Esophagus muscularis mucosa (tissue), 4 donors: ENCODE measurements at regions not wholly inside any gene's neighbourhood (a gene's known extent, or its start where the extent isn't known, plus 50 kb on each side); places are given as distances from the start of the nearest gene placed in this dataset.

Source experiments
- DNase-seq: peaks from one replicate; pipeline ENCODE4 v3.0.0-alpha.2; 2017; ENCODE audit errors: extremely low spot score
- H3K27ac ChIP-seq, 4 donors: fragments of 200-600 bp; sonication (generic); replicated peaks in 1 of 4; 1 replicate in 3 of 4; 2 replicates in 1 of 4; pipeline ENCODE4 v1.5.1; 2016 to 2019; ENCODE audit warnings: mild to moderate bottlenecking in 1 of 4
- H3K27me3 ChIP-seq, 4 donors: fragments of 200-600 bp; sonication (generic); one replicate each; pipeline versions ENCODE4 v1.5.1 to v1.6.0; 2016 to 2019
- H3K36me3 ChIP-seq, 4 donors: fragments of 200-600 bp; sonication (generic); one replicate each; pipeline ENCODE4 v1.5.1; 2016 to 2019
- H3K4me1 ChIP-seq, 4 donors: fragments of 200-600 bp; sonication (generic); one replicate each; pipeline ENCODE4 v1.5.1; 2016 to 2019
- H3K4me3 ChIP-seq, 4 donors: fragments of 200-600 bp; sonication (generic); 1 replicate in 2 of 4; 2 replicates in 2 of 4; pipeline ENCODE4 v1.5.1; 2016 to 2019; ENCODE audit warnings: mild to moderate bottlenecking in 4 of 4, moderate library complexity in 1 of 4
- H3K9me3 ChIP-seq, 4 donors: fragments of 200-600 bp; sonication (generic); 1 replicate in 3 of 4; 2 replicates in 1 of 4; pipeline ENCODE4 v1.5.1; 2016 to 2019
- EP300 ChIP-seq: sonication (generic); formaldehyde crosslinking; IDR thresholded peaks from one replicate; pipeline ENCODE4 v1.6.1; 2017; ENCODE audit warnings: antibody characterized with exemption
- POLR2A ChIP-seq: fragments of 450-650 bp; IDR thresholded peaks from one replicate; pipeline ENCODE4 v1.6.1; 2017; ENCODE audit warnings: antibody characterized with exemption, moderate library complexity, mild to moderate bottlenecking, low read depth
- POLR2AphosphoS5 ChIP-seq, 2 donors: sonication (generic); formaldehyde crosslinking; IDR thresholded peaks; one replicate each; pipeline ENCODE4 v1.6.1; 2017; ENCODE audit warnings: antibody characterized with exemption in 2 of 2
- WGBS: methylation state at CpG from one replicate; pipeline ENCODE4 v1.1.5; 2018; 5-methylcytosine and 5-hydroxymethylcytosine counted together
- intact Hi-C: fragments of 100-400 bp; cut with DNase I; formaldehyde crosslinking; loops from one replicate; pipeline ENCODE4 v1.15.1; 2023
- TF ChIP-seq, protein P1 (sequence below), 3 experiments: fragments of 200-600 bp in 2 of 3; fragments of 450-650 bp in 1 of 3; sonication (generic) in 2 of 3; IDR thresholded peaks; one replicate each; pipeline ENCODE4 v1.5.1; 2017 to 2019; ENCODE audit warnings: antibody characterized with exemption in 3 of 3, mild to moderate bottlenecking in 2 of 3, moderate library complexity in 1 of 3

- H3K9me3 ChIP-seq: no peaks in the 10 kb centered on the region
- no peaks in the 10 kb centered on the region for H3K27me3 ChIP-seq
- no peak overlapping the region for H3K4me3 ChIP-seq
- no peak for TF ChIP-seq POLR2AphosphoS5 (IDR thresholded peaks at IDR 0.05)
- TF ChIP-seq, protein P1, sequence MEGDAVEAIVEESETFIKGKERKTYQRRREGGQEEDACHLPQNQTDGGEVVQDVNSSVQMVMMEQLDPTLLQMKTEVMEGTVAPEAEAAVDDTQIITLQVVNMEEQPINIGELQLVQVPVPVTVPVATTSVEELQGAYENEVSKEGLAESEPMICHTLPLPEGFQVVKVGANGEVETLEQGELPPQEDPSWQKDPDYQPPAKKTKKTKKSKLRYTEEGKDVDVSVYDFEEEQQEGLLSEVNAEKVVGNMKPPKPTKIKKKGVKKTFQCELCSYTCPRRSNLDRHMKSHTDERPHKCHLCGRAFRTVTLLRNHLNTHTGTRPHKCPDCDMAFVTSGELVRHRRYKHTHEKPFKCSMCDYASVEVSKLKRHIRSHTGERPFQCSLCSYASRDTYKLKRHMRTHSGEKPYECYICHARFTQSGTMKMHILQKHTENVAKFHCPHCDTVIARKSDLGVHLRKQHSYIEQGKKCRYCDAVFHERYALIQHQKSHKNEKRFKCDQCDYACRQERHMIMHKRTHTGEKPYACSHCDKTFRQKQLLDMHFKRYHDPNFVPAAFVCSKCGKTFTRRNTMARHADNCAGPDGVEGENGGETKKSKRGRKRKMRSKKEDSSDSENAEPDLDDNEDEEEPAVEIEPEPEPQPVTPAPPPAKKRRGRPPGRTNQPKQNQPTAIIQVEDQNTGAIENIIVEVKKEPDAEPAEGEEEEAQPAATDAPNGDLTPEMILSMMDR (IDR thresholded peaks at IDR 0.05): no peak
- TF ChIP-seq POLR2A: no peak
- TF ChIP-seq EP300: no peak
- no peaks in the 10 kb centered on the region for H3K4me1 ChIP-seq
- intact Hi-C loops: no loop called here
- no peaks in the 10 kb centered on the region for H3K36me3 ChIP-seq
- no peak for DNase-seq
- H3K27ac ChIP-seq: no peak overlapping the region
Measured at GRCh38 chr13:79267560-79267959, 138.5 kb downstream of the RBM26 start.

DNA sequence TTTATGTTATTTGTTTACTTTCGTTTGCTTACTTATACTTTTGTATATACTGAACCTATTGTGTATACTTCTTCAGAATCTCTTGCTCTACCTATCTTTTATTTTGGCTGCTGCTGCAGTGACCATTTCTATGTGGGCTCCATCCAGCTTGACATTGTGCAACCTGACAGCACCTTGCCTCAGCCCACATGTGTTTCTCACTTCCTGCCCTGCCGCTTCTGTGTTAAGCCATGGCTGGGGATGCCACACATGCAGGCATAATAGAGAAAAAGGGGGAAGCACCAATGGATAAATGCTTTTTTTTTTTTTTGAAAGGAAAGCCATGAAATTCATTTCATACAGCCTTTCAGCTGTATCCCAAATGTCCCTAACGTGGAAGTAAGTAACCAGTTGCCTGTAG, 147.6 kb downstream of the RBM26 start:
- 62% methylated on average over 3 of the region's 3 CpGs for WGBS

GRCh38 chr13:79246578-79246949, 159.5 kb downstream of the RBM26 start:
- WGBS: 70% methylated on average over 3 of the region's 3 CpGs
- no peaks in the 10 kb centered on the region for H3K27me3 ChIP-seq
- no peaks in the 10 kb centered on the region for H3K4me1 ChIP-seq
- no peaks in the 10 kb centered on the region for H3K36me3 ChIP-seq
- no peak for DNase-seq
- no peak overlapping the region for H3K4me3 ChIP-seq
- TF ChIP-seq POLR2A (no peak), EP300 (no peak), POLR2AphosphoS5 (IDR thresholded peaks at IDR 0.05) (no peak)
- TF ChIP-seq, protein P1 (IDR thresholded peaks at IDR 0.05): no peak
- intact Hi-C loops: no loop called here
- no peak overlapping the region for H3K27ac ChIP-seq
- H3K9me3 ChIP-seq: peaks cover 0 to 5% (median 0%) of the 10 kb centered on the region in 4 donors

More for the DNA sequence above, 147.6 kb downstream of the RBM26 start:
- DNase-seq: no peak
- intact Hi-C loops: no loop called here
- Histone ChIP-seq H3K4me1 (no peaks in the 10 kb centered on the region), H3K27ac (no peak overlapping the region), H3K27me3 (no peaks in the 10 kb centered on the region), H3K9me3 (no peaks in the 10 kb centered on the region), H3K4me3 (no peak overlapping the region), H3K36me3 (no peaks in the 10 kb centered on the region)
- TF ChIP-seq, protein P1 (IDR thresholded peaks at IDR 0.05): no peak
- TF ChIP-seq EP300 (no peak), POLR2AphosphoS5 (IDR thresholded peaks at IDR 0.05) (no peak), POLR2A (no peak)

- WGBS: 63% methylated on average over 8 of the region's 8 CpGs
- no peak for TF ChIP-seq POLR2AphosphoS5 (IDR thresholded peaks at IDR 0.05)
- TF ChIP-seq, protein P1 (IDR thresholded peaks at IDR 0.05): no peak
- TF ChIP-seq POLR2A: no peak
- TF ChIP-seq EP300: no peak
- H3K4me1 ChIP-seq: no peaks in the 10 kb centered on the region
- DNase-seq: no peak
- H3K27ac ChIP-seq: no peak overlapping the region
- no peak overlapping the region for H3K4me3 ChIP-seq
- no peaks in the 10 kb centered on the region for H3K36me3 ChIP-seq
- no peaks in the 10 kb centered on the region for H3K27me3 ChIP-seq
- H3K9me3 ChIP-seq: peaks cover 0 to 5% (median 0%) of the 10 kb centered on the region in 4 donors
- intact Hi-C loops: no loop called here
Measured at GRCh38 chr13:79245937-79246577, 160.0 kb downstream of the RBM26 start.

DNA sequence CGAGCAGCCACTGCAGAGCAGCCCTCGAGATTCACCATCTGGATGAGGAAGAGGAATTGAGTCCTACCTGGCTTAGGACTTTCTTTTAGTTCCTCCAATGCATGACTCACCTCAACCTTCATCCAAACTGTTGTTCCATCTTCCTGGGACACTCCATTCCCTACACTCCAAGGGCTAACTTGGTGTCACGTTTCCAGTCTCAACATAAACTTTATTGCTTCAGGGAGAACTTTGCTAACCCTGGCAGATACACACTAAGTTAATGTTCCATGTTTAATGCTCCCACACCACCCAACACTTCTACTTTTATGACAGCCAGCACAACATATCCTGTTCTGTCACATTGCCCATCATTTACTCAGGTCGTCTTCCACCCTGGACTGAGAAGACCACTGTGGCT, 164.4 kb downstream of the RBM26 start:
- DNase-seq: no peak
- intact Hi-C loops: no loop called here
- H3K4me3 ChIP-seq: no peak overlapping the region
- H3K4me1 ChIP-seq: no peaks in the 10 kb centered on the region
- no peaks in the 10 kb centered on the region for H3K36me3 ChIP-seq
- WGBS: 81% methylated on average over 4 of the region's 4 CpGs
- no peaks in the 10 kb centered on the region for H3K9me3 ChIP-seq
- TF ChIP-seq POLR2AphosphoS5 (IDR thresholded peaks at IDR 0.05) (no peak), EP300 (no peak), POLR2A (no peak)
- TF ChIP-seq, protein P1 (IDR thresholded peaks at IDR 0.05): no peak
- H3K27ac ChIP-seq: no peak overlapping the region
- peaks cover 0 to 4% (median 0%) of the 10 kb centered on the region in 4 donors for H3K27me3 ChIP-seq
